Neural progenitor cell (in vitro differentiated cells): ENCODE measurements at regions not wholly inside any gene's neighbourhood (a gene's known extent, or its start where the extent isn't known, plus 50 kb on each side); places are given as distances from the start of the nearest gene placed in this dataset.

Experiments used
- CTCF ChIP-seq: fragments of 200-600 bp; sonication (generic); IDR thresholded peaks from 2 replicates; pipeline ENCODE4 v1.5.1; 2017; ENCODE audit warnings: antibody characterized with exemption, mild to moderate bottlenecking
- EZH2 ChIP-seq: fragments of 200-600 bp; sonication (generic); IDR thresholded peaks from 2 replicates; pipeline ENCODE4 v1.6.1; 2017; ENCODE audit warnings: antibody characterized with exemption, mild to moderate bottlenecking, moderate library complexity
- EZH2phosphoT487 ChIP-seq: fragments of 200-600 bp; sonication (generic); IDR thresholded peaks from 2 replicates; pipeline ENCODE4 v1.6.1; 2017; ENCODE audit warnings: antibody characterized with exemption

DNA sequence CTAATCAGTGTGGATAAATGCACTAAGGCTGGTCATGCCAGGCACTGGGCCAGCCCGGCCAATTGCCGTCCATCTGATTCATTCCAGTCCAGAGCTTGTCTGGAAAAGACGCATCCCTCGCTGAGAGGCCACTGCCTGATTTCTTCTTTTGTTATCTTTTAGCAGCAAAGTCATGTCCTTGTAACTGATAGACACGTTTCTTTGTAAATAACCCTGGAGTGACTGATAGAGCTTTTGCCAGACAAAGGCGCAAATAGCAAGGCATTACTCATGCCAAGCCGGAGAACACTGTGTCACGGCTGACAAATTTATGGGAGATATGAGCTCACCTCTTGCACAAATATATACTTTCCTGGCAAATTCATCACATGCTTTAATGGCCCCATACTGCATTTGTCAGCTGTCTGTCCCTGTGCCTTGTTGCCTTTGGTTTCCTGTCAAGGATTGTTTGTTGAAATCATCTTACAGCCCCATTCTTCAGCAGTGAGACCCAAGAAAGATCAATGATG, 164.4 kb downstream of the ETAA1 start:
- TF ChIP-seq CTCF, result no peak
- TF ChIP-seq EZH2, result no peak
- no peak for TF ChIP-seq EZH2phosphoT487
